H9 (cell line): ENCODE measurements at regions not wholly inside any gene's neighbourhood (a gene's known extent, or its start where the extent isn't known, plus 50 kb on each side); places are given as distances from the start of the nearest gene placed in this dataset.

Source experiments
- DNase-seq: peaks from one replicate; pipeline ENCODE4 v3.0.0-alpha.2; 2017
- H2AFZ ChIP-seq: one replicate; pipeline ENCODE4 v1.6.1; 2013; ENCODE audit warnings: mild to moderate bottlenecking, low read length, control low read depth, moderate library complexity
- H2AK5ac ChIP-seq: 2 replicates; pipeline ENCODE4 v1.6.1; 2013; ENCODE audit warnings: low read length, control low read depth, mixed read lengths; ENCODE audit not compliant: insufficient read length
- H2BK120ac ChIP-seq: one replicate; pipeline ENCODE4 v1.6.1; 2013; ENCODE audit warnings: low read depth, mild to moderate bottlenecking, low read length, control low read depth, inconsistent platforms; ENCODE audit not compliant: poor library complexity, severe bottlenecking
- H2BK12ac ChIP-seq: 2 replicates; pipeline ENCODE4 v1.6.1; 2013; ENCODE audit warnings: low read length, control low read depth, mixed read lengths, low read depth; ENCODE audit not compliant: insufficient read length
- H2BK15ac ChIP-seq: 2 replicates; pipeline ENCODE4 v1.6.1; 2013; ENCODE audit warnings: low read depth, low read length, control low read depth
- H2BK20ac ChIP-seq: one replicate; pipeline ENCODE4 v1.6.1; 2013; ENCODE audit warnings: low read depth, mild to moderate bottlenecking, low read length, control low read depth, inconsistent platforms; ENCODE audit not compliant: poor library complexity, severe bottlenecking
- H2BK5ac ChIP-seq: 2 replicates; pipeline ENCODE4 v1.6.1; 2013; ENCODE audit warnings: low read length, control low read depth, mixed read lengths; ENCODE audit not compliant: insufficient read length
- H3K14ac ChIP-seq: 2 replicates; pipeline ENCODE4 v1.6.1; 2013; ENCODE audit warnings: low read length, control low read depth; ENCODE audit not compliant: insufficient read depth
- H3K18ac ChIP-seq: 2 replicates; pipeline ENCODE4 v1.6.1; 2013; ENCODE audit warnings: low read depth, mild to moderate bottlenecking, mixed read lengths, low read length, control low read depth; ENCODE audit not compliant: insufficient read length
- H3K23ac ChIP-seq: 2 replicates; pipeline ENCODE4 v1.6.1; 2013; ENCODE audit warnings: low read length, control low read depth, mixed read lengths, low read depth; ENCODE audit not compliant: insufficient read length
- H3K23me2 ChIP-seq: 2 replicates; pipeline ENCODE4 v1.6.1; 2013; ENCODE audit warnings: low read depth, mild to moderate bottlenecking, mixed read lengths, low read length, control low read depth; ENCODE audit not compliant: insufficient read length, poor library complexity, severe bottlenecking
- H3K27ac ChIP-seq: 2 replicates; pipeline ENCODE4 v1.5.1; 2013; ENCODE audit warnings: low read length, control low read depth, mixed read lengths, low read depth; ENCODE audit not compliant: insufficient read length
- H3K27me3 ChIP-seq: 2 replicates; pipeline ENCODE4 v1.6.1; 2013; ENCODE audit warnings: low read length, control low read depth, inconsistent platforms; ENCODE audit not compliant: insufficient read depth
- H3K4ac ChIP-seq: 2 replicates; pipeline ENCODE4 v1.6.1; 2013; ENCODE audit warnings: low read depth, mild to moderate bottlenecking, control low read depth, inconsistent platforms, low read length, moderate library complexity
- H3K4me1 ChIP-seq: 2 replicates; pipeline ENCODE4 v1.6.1; 2013; ENCODE audit warnings: low read length, control low read depth, inconsistent platforms; ENCODE audit not compliant: insufficient read depth
- H3K4me2 ChIP-seq: 2 replicates; pipeline ENCODE4 v1.6.1; 2013; ENCODE audit warnings: low read length, control low read depth, mixed read lengths; ENCODE audit not compliant: insufficient read length, insufficient read depth
- H3K56ac ChIP-seq: 2 replicates; pipeline ENCODE4 v1.6.1; 2013; ENCODE audit warnings: low read depth, mild to moderate bottlenecking, mixed read lengths, low read length, control low read depth; ENCODE audit not compliant: insufficient read length
- H3K79me1 ChIP-seq: 2 replicates; pipeline ENCODE4 v1.6.1; 2013; ENCODE audit warnings: low read depth, mild to moderate bottlenecking, moderate library complexity, low read length, control low read depth, inconsistent platforms; ENCODE audit not compliant: insufficient read depth, poor library complexity, severe bottlenecking
- H3K79me2 ChIP-seq: 2 replicates; pipeline ENCODE4 v1.6.1; 2013; ENCODE audit warnings: low read length, control low read depth, inconsistent platforms; ENCODE audit not compliant: insufficient read depth
- H3K9ac ChIP-seq: 2 replicates; pipeline ENCODE4 v1.6.1; 2013; ENCODE audit warnings: low read length, control low read depth, mixed read lengths; ENCODE audit not compliant: insufficient read length; ENCODE audit errors: extremely low read depth
- H3K9me3 ChIP-seq: one replicate; pipeline ENCODE4 v1.6.1; 2013; ENCODE audit warnings: low read depth, low read length, inconsistent platforms; ENCODE audit not compliant: control insufficient read depth
- H3T11ph ChIP-seq: one replicate; pipeline ENCODE4 v1.6.1; 2013; ENCODE audit warnings: mild to moderate bottlenecking, low read length, control low read depth, inconsistent platforms
- H4K20me1 ChIP-seq: one replicate; pipeline ENCODE4 v1.6.1; 2013; ENCODE audit not compliant: control insufficient read depth, insufficient read length, insufficient read depth
- H4K5ac ChIP-seq: 2 replicates; pipeline ENCODE4 v1.6.1; 2013; ENCODE audit warnings: low read depth, mild to moderate bottlenecking, mixed read lengths, low read length, control low read depth; ENCODE audit not compliant: insufficient read length
- H4K8ac ChIP-seq: replicated peaks from 2 replicates; pipeline ENCODE4 v1.6.1; 2013; ENCODE audit warnings: low read length, control low read depth, mixed read lengths, low read depth; ENCODE audit not compliant: insufficient read length
- H4K91ac ChIP-seq: 2 replicates; pipeline ENCODE4 v1.6.1; 2013; ENCODE audit warnings: low read depth, mild to moderate bottlenecking, moderate library complexity, mixed read lengths, low read length, control low read depth; ENCODE audit not compliant: insufficient read length
- H3K27ac Mint-ChIP-seq, 3 experiments: 2 replicates in 2 of 3; 3 replicates in 1 of 3; pipeline ENCODE4 v1.8.0; 2020 to 2021; ENCODE audit warnings: mixed read lengths in 3 of 3, mild to moderate bottlenecking in 1 of 3, moderate library complexity in 1 of 3
- H3K27me3 Mint-ChIP-seq: 2 replicates; pipeline ENCODE4 v1.8.0; 2021; ENCODE audit warnings: low read depth, mild to moderate bottlenecking, moderate library complexity, mixed read lengths
- H3K36me3 Mint-ChIP-seq, 3 experiments: 2 replicates in 2 of 3; 3 replicates in 1 of 3; pipeline ENCODE4 v1.8.0; 2020 to 2021; ENCODE audit warnings: low read depth in 3 of 3, mixed read lengths in 3 of 3; ENCODE audit not compliant: insufficient read depth in 1 of 3
- H3K4me1 Mint-ChIP-seq, 2 experiments: 2 replicates each; pipeline ENCODE4 v1.8.0; 2020; ENCODE audit warnings: mixed read lengths in 2 of 2
- H3K4me3 Mint-ChIP-seq, 2 experiments: 2 replicates in 1 of 2; 3 replicates in 1 of 2; pipeline ENCODE4 v1.8.0; 2020 to 2021; ENCODE audit warnings: mild to moderate bottlenecking in 2 of 2, mixed read lengths in 2 of 2, moderate library complexity in 1 of 2
- H3K9me3 Mint-ChIP-seq, 2 experiments: 2 replicates in 1 of 2; 3 replicates in 1 of 2; pipeline ENCODE4 v1.8.0; 2020; ENCODE audit warnings: mild to moderate bottlenecking in 2 of 2, mixed read lengths in 2 of 2, moderate library complexity in 1 of 2
- CTCF ChIP-seq: fragments of 200-600 bp; sonication (generic); conservative IDR thresholded peaks from 3 replicates; pipeline ENCODE4 v1.8.0; 2021; ENCODE audit warnings: antibody characterized with exemption, mild to moderate bottlenecking
- WGBS: extraction: QIAGEN DNeasy Blood & Tissue Kit; methylation state at CpG from one replicate; pipeline ENCODE4 v1.1.7; 2013; ENCODE audit warnings: missing lambda C conversion rate, low lambda C conversion rate, mixed read lengths; ENCODE audit not compliant: insufficient read length; ENCODE audit errors: extremely low coverage; 5-methylcytosine and 5-hydroxymethylcytosine counted together

GRCh38 chr1:226482975-226483700, 65.4 kb upstream of the STUM start:
- H3K27ac Mint-ChIP-seq: no peak overlapping the region
- no peak for TF ChIP-seq CTCF
- no peak for DNase-seq

More at GRCh38 chr1:226482975-226483700, 65.4 kb upstream of the STUM start:
- Histone ChIP-seq H3K27me3 (no peaks in the 10 kb centered on the region), H2BK12ac (no peak overlapping the region), H3T11ph (no peak overlapping the region), H4K20me1 (no peaks in the 10 kb centered on the region), H2BK20ac (no peak overlapping the region), H3K9me3 (no peaks in the 10 kb centered on the region), H3K4ac (no peak overlapping the region), H2BK120ac (no peak overlapping the region), H3K79me1 (no peaks in the 10 kb centered on the region), H2AK5ac (no peak overlapping the region), H2AFZ (no peak overlapping the region), H3K4me2 (no peak overlapping the region), H3K4me1 (no peaks in the 10 kb centered on the region), H3K9ac (no peak overlapping the region), H4K5ac (no peak overlapping the region), H4K8ac (no peak overlapping the region), H2BK5ac (no peak overlapping the region), H3K27ac (no peak overlapping the region), H3K79me2 (no peaks in the 10 kb centered on the region), H3K14ac (no peak overlapping the region), H4K91ac (no peak overlapping the region), H3K23ac (no peak overlapping the region), H3K18ac (no peak overlapping the region), H3K23me2 (no peaks in the 10 kb centered on the region), H2BK15ac (no peak overlapping the region), H3K56ac (no peak overlapping the region)
- WGBS: no CpG with 5 or more reads among the region's 10 CpGs
- no peaks in the 10 kb centered on the region for H3K36me3 Mint-ChIP-seq
- no peak overlapping the region for H3K4me3 Mint-ChIP-seq
- H3K27me3 Mint-ChIP-seq: peaks cover 18% of the 10 kb centered on the region
- H3K9me3 Mint-ChIP-seq: no peaks in the 10 kb centered on the region
- H3K4me1 Mint-ChIP-seq: peaks cover 6 to 11% of the 10 kb centered on the region in 2 experiments; a peak in 3 of 4 replicates
